GM18870 (cell line): ENCODE measurements at regions not wholly inside any gene's neighbourhood (a gene's known extent, or its start where the extent isn't known, plus 50 kb on each side); places are given as distances from the start of the nearest gene placed in this dataset.
"Not testable (repeated sequence)": the region's sequence is repeated elsewhere in the genome, so short reads cannot be mapped to it uniquely, and the experiment has no call there.

ENCODE experiments used
- ATAC-seq: cut with Tn5 transposase; IDR thresholded peaks from one replicate; pipeline ENCODE4 v1.9.1; 2021; ENCODE audit warnings: moderate library complexity; ENCODE audit not compliant: unreplicated experiment

GRCh38 chr13:65435590-65435989, 1794.5 kb downstream of the PCDH9 start:
- no peak for ATAC-seq

GRCh38 chr13:65417953-65418352, 1812.2 kb downstream of the PCDH9 start:
- no peak for ATAC-seq

GRCh38 chr13:65416784-65417183, 1813.4 kb downstream of the PCDH9 start:
- no peak for ATAC-seq

- ATAC-seq = no peak
These were observed 1815.9 kb downstream of the PCDH9 start for GRCh38 chr13:65414187-65414586.

GRCh38 chr13:65411521-65411920, 1818.6 kb downstream of the PCDH9 start:
- ATAC-seq = no peak

- no peak for ATAC-seq
These were observed 1819.3 kb downstream of the PCDH9 start for GRCh38 chr13:65410791-65411190.

- no peak for ATAC-seq
These were observed 1828.8 kb downstream of the PCDH9 start for GRCh38 chr13:65401315-65401714.

- ATAC-seq = no peak
These were observed 1829.4 kb downstream of the PCDH9 start for GRCh38 chr13:65400702-65401101.

- ATAC-seq = no peak
These were observed 1842.3 kb downstream of the PCDH9 start for GRCh38 chr13:65387743-65388347.

- no peak for ATAC-seq
These were observed 1851.1 kb downstream of the PCDH9 start for GRCh38 chr13:65378943-65379519.

GRCh38 chr13:65378484-65378883, 1851.7 kb downstream of the PCDH9 start:
- no peak for ATAC-seq

- ATAC-seq = no peak
These were observed 1861.3 kb downstream of the PCDH9 start for GRCh38 chr13:65368832-65369231.

GRCh38 chr13:65353951-65354350, 1876.2 kb downstream of the PCDH9 start:
- ATAC-seq = no peak

GRCh38 chr13:65353150-65353549, 1877.0 kb downstream of the PCDH9 start:
- ATAC-seq = not testable (repeated sequence)

GRCh38 chr13:65347420-65348030, 1882.6 kb downstream of the PCDH9 start:
- no peak for ATAC-seq

- ATAC-seq = no peak
These were observed 1886.1 kb downstream of the PCDH9 start for GRCh38 chr13:65343898-65344663.

GRCh38 chr13:65342541-65343337, 1887.4 kb downstream of the PCDH9 start:
- no peak for ATAC-seq

- no peak for ATAC-seq
These were observed 1890.9 kb downstream of the PCDH9 start for GRCh38 chr13:65339241-65339640.

- ATAC-seq = no peak
These were observed 1893.2 kb downstream of the PCDH9 start for GRCh38 chr13:65336916-65337315.

- ATAC-seq = no peak
These were observed 1893.9 kb downstream of the PCDH9 start for GRCh38 chr13:65336087-65336749.
